GM21825 (cell line): ENCODE measurements at regions not wholly inside any gene's neighbourhood (a gene's known extent, or its start where the extent isn't known, plus 50 kb on each side); places are given as distances from the start of the nearest gene placed in this dataset.
"Not testable (repeated sequence)": the region's sequence is repeated elsewhere in the genome, so short reads cannot be mapped to it uniquely, and the experiment has no call there.

Experiments
- ATAC-seq: cut with Tn5 transposase; IDR thresholded peaks from one replicate; pipeline ENCODE4 v1.9.1; 2021; ENCODE audit warnings: mild to moderate bottlenecking, moderate library complexity; ENCODE audit not compliant: unreplicated experiment

- no peak for ATAC-seq
Observed at GRCh38 chr12:19624491-19624890, 185.2 kb downstream of the AEBP2 start.

GRCh38 chr12:19625551-19625950 lies 186.3 kb downstream of the AEBP2 start:
- ATAC-seq: not testable (repeated sequence)

GRCh38 chr12:19627719-19628118 lies 188.4 kb downstream of the AEBP2 start:
- no peak for ATAC-seq

DNA sequence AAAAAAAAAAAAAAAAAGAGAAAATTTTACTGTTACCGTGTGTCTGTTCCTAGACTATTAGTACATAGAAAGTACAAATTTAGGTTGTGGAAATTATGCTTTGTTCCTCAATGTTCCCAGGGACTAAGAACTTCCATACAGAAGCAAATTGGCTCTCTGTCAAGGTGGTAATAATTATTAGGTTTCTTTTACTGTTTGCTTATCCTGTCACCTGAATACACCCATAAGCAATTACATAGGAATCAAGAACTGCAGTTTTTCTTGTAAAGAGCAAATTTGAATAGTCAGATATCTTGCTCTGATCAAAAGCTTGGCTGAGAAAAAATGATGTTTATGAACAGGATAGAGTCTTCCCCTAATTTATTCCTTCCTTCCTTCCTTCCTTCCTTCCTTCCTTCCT lies 191.2 kb downstream of the AEBP2 start:
- ATAC-seq: no peak

GRCh38 chr12:19633194-19633593 lies 193.9 kb downstream of the AEBP2 start:
- no peak for ATAC-seq

DNA sequence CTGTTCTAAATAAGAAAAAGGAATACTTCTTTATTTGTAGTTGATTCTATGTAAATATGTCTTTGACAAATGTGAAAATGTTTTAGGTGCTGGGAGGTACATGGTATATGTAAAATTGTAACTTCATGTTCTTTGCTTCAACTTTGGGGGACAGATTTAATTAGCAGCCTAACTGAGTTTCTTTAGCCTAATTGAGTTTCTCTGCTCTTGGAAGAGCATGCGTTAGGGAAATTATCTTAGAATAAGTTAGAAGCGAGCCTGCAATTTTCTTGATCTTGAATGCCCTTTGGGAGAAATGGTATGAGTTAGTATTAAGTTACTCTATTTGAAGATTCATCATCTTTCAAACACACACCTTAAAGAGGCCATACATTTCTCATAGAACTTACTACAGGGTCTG lies 194.3 kb downstream of the AEBP2 start:
- ATAC-seq: no peak

DNA sequence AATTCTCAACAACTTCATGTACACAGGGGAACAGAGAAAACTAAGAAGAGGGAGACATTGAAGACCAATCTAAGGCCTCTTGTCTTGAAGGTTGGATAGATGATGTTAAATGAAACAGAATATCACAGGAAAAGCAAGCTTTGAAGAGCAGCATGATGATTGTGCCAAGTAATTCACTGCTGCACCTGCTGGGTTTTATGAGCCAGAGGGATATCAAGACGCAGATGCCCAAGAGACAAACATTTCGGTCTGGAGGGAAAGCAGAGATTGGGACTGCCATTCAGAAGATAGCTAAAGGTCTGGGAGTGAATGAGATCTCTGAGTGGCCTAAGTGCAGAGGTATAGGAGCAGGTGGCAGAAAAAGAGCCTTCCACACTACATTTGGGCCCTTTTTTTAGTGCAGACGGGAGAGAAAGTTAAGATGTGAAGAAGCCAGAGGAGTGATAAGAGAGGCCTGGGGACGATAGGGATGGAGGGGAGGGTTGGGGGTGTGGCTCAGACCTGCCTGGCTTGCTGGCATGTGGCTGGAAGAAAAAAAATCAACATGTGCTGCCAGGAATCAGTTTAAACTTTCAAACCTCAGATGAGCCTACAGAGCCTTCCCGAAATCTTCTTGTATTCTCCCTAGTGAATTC lies 200.6 kb downstream of the AEBP2 start:
- ATAC-seq: no peak

- ATAC-seq: no peak
Observed at GRCh38 chr12:19641235-19642080, 202.2 kb downstream of the AEBP2 start.

DNA sequence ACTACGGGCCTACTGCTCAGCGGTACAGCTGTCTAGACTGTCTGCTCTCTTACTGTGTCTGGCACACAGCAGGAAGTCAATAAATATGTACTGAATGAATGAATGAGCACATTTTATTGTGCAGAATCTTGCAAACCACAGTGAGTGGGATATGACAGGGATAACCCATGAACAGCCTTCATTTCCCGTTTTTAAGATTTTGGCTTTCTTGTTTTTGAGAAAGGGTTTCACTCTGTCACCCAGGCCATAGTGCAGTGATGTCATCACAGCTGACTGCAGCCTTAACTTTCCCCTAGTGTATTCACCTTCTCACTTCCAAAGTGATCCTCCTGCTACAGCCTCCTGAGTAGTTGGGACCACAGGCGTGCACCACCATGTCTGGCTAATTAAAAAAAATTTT lies 203.1 kb downstream of the AEBP2 start:
- ATAC-seq: no peak

DNA sequence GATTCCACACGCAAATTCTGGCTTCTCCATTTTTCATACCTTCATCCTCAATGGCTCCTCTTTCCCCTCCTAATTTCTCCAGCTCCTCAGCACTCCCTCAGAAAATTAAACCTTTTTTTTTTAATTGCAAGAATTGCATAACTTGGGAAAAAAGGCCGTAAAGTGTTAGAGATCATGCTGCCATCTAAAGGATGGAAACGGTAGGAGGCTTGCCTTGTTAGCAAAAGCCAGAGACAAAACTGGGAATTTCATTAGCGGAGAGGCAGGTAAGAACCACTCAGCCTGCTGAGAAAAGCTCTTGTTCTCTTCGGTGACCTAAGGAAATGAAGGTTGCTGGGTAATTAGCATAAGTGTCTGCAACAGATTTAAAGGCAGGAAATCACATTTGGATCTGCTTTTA lies 204.3 kb downstream of the AEBP2 start:
- no peak for ATAC-seq

- ATAC-seq: no peak
Observed at GRCh38 chr12:19644571-19644970, 205.3 kb downstream of the AEBP2 start.

DNA sequence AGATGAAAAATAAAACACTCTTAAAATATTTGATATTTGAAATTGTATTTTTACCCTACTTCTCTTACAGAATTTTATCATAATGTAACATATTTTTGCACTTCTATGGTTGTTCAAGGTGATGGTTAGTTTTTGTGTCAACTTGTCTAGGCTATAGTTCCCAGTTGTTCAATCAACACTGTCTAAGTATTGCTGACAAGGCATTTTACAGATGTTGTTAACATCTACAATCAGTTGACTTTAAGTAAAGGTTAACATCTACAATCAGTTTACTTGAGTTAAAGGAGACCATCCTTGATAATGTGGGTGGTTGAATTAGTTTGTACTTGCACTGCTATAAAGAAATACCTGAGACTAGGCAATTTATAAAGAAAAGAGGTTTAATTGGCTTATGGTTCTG lies 206.5 kb downstream of the AEBP2 start:
- no peak for ATAC-seq

- no peak for ATAC-seq
Observed at GRCh38 chr12:19646599-19646998, 207.3 kb downstream of the AEBP2 start.

DNA sequence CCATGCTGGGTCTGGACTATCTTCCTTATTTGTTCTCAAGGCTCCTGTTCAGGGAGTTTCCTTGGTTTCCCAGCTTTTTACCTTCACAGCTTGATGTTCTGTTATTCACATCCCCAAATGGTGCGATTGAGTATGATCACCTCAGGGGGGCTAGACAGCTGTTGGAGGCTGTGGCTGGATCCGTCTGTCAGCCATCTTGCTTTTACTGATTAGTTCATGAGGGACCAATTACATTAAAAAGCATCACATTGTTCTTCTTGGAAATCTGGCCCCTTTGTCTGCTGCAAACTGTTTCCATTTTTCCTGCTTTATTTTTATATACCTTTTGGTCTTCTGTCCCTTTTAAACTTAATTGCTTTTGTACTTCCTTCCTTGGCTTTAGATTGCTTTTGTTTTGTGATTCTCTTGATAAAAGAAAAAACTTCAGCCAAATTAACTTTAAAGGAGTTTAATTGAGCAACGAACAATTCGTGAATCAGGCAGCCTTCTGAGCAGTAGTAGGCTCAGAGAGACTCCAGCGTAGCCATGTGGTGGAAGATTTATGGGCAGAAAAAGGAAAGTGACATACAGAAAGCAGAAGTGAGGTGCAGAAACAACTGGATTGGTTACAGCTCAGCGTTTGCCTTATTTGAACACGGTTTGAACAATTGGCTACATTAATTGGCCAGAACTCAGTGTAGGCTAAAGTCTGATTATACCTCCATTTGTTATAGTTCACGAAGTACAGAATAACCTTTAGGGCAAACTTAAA lies 208.7 kb downstream of the AEBP2 start:
- no peak for ATAC-seq

DNA sequence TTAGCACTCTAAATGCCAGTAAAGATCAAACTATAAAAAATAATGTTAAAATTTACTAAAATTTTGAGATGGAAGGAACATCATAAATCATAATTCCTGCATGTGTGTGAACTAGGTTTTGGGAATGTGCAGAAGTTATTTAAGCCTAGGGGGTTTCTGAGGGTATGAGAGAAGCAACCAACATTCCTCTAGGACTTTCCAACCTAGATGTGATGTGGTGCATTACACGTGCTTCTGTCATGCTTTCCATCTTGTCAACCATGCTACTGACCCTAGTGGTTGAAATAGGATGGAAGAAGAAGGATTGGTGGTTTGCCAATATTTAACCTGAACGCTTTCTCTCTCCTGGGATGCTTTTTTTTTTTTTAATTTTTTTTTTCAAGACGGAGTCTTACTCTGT lies 209.3 kb downstream of the AEBP2 start:
- no peak for ATAC-seq

DNA sequence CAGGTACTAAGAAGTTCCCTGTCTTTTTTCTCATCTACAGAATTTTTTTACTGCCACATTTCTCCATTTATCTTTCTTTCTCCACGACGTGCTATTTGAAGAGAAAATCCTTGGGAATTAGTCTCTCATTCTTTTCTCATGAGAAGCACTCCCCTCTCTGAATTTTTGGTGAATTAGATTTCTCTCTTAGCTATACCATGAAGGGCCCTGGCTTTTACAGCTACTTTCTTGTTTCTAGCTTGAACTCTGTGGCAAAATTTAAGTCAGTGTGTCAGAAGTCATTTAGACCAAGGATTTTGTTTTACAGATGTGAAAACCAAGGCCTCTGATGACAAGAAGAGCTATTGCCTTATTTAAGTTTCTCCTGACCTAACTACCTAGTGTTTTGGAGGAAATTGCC lies 213.1 kb downstream of the AEBP2 start:
- no peak for ATAC-seq

DNA sequence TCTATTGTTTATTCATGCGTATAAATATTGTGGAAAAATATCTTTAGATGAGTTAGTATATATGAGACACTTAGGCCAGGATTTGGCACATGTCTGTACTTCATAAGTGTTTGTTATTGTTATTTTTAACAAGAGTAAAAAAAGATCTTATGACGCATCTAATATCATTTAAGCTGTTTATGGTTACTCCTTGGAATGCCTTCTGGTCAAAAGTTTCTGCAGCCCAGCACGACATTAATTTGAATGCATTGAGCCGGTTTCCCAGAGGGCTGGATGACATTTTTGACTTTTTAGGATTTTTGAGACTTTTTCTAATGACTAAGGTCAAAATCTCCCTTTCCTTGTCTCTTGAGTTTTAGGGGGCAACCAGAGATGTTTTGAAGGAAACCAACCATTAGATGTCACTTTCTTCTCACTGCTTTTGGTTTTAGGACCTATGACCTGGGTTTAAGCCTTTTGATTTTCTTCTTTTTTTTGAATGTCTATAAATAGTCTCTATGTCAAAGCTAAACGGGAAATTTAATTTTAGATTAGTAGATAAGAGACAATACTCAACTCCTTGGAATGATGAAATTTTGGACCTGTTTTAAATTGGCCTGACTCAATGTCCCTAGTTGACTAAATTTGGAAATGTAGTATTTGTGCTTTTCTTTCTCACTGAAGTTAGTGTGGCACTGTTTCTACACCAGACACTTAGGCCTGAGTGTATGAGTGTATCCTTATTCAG lies 215.5 kb downstream of the AEBP2 start:
- no peak for ATAC-seq

DNA sequence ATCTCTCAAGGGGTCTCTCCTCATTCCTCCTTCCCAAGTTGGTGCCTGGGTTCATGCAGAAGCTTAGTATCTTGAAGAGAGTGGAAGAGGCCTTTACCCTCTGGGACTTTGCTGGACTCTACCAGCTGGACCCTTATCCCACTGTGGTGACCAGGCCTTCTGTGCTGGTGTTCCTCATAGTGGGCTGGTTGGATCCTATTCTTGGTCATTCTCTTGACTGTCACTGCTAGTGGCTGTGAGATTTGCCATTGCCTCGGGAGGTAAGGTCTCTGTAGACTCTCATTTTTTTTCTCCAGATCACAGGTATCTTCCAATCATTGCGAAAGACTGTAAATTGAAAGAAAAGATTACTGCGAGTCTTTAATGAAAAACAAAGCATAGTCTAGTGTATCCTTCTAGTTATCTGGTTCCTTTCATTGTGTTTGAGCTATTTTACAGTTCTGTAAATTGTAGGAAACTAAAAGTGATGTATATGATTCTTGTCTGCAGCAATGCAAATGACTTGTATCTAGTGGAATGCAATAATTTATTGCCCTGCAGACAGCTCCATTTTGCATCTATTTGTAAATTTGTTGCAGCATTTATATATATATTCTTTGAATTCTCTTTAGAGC lies 217.9 kb downstream of the AEBP2 start:
- ATAC-seq: no peak

GRCh38 chr12:19657732-19658130 lies 218.4 kb downstream of the AEBP2 start:
- no peak for ATAC-seq

GRCh38 chr12:19659086-19659485 lies 219.8 kb downstream of the AEBP2 start:
- no peak for ATAC-seq

DNA sequence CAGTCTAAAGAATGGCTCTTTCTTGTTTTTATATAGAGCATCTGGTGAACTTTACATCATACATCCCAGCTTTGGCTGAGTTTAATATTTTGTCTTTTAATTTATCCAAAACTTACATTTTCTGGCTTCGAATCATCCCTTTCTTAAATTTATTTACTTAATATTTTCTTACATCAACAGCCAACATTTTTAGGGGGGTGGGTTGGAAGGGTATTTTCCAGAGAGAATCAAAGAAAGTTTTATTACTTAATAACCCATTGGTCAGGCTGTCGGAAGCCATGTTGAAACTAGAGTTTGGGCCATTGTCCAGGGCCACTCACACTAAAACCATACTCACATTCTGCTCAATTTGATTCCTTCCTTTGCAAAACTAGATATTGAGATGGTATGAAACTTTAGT lies 220.2 kb downstream of the AEBP2 start:
- no peak for ATAC-seq
